HG03095 (cell line): ENCODE measurements at regions not wholly inside any gene's neighbourhood (a gene's known extent, or its start where the extent isn't known, plus 50 kb on each side); places are given as distances from the start of the nearest gene placed in this dataset.

Experiments
- ATAC-seq: cut with Tn5 transposase; IDR thresholded peaks from one replicate; pipeline ENCODE4 v1.9.1; 2021; ENCODE audit warnings: moderate library complexity; ENCODE audit not compliant: unreplicated experiment

DNA sequence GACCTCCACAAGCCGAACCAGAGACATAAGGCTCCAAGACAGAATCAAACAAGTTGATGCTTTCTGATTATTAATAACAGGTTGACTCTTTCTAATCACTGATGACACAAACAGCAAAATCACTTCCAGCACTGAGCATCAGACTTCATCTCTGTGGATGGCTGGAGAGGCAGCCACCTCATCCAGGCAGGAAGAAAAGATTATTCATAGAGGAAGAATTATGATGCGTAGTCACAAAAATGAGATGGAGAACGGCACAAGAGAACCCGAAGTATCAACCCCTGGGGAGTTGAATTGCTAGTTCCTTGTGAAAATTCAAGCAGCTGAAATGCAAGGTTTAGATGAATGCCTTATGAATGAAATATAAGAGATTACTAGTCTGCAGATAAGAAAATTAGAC, 49.9 kb upstream of the LMCD1 start:
- ATAC-seq: no peak
